HG02763 (cell line): ENCODE measurements at regions not wholly inside any gene's neighbourhood (a gene's known extent, or its start where the extent isn't known, plus 50 kb on each side); places are given as distances from the start of the nearest gene placed in this dataset.

Experiments
- ATAC-seq: cut with Tn5 transposase; IDR thresholded peaks from one replicate; pipeline ENCODE4 v1.9.1; 2021; ENCODE audit warnings: mild to moderate bottlenecking, moderate library complexity; ENCODE audit not compliant: unreplicated experiment

DNA sequence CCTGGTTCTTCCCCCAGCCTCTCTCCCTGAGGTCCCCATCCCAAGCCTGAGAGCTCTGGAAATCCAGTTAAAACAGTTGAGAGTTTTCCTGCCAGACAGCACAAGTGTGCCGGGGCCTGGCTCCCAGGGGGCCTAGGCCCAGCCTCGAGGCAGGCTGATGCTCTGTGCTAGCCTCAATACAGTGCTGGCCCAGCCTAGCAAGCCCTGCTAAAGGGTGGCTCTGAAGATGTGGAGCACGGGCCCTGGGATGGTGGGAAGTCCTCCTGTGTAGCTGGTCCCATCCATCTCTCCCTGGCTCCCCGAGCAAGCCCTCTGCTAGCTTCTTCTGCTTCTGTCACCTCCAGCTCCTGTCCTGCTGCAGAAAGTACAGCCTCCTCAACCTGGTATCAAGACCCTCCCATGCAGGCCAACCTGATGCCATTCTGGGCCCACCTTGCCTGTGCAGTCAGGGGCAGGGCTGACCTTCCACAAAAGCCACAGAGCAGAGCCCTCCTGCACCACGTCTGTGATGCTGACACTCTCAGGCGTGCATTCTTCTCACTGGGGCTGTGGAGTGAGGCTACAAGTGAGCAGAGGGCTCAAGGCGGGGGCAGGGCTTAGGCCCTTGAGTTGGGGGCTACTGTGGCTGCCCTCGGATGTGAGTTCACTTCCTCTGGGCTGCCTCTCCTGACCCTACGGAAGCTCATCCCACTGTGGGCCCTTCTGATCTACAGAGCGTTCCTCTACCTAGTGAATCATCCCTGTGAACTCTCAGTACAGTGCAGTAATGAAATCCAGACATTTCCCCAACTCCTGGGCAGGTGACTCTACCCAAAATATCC lies 60.1 kb upstream of the LAPTM4A start:
- no peak for ATAC-seq

DNA sequence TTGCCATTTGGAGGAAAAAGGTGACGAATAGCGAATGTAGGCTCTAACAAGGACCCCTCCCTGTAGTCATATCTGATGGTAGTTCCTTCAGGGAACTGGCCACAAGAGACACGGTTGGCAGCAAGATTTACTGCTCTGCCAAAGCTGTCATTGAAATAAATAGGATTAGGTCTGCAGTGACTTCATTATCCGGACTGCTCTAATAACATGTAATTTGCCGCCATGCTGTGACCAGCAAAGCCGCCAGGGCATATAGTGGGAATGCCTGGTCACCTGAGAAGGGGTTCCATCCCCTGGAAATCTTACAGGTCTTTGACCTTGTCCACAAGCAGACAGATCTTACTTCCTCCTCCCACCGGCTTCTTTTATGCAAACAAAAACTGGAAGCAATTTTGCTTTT lies 59.4 kb upstream of the LAPTM4A start:
- no peak for ATAC-seq

DNA sequence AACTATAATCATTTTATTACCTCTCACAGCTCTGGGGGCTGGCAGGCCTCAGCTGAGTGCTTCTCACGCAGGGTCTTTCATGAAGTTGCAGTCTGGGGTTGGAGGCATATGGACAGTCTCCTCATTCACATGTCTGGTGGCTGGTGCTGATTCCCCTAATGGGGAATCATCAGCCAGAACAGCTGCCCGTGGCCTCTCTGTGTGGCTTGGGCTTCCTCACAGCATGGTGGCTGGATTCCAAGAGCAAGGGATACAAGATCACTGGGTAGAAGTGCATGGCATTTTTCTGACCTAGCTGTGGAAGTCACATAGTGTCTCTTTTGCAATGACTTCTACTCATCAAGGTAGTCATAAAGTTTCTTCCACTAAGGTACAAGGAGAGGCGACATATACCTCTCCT lies 59.0 kb upstream of the LAPTM4A start:
- ATAC-seq, result no peak

DNA sequence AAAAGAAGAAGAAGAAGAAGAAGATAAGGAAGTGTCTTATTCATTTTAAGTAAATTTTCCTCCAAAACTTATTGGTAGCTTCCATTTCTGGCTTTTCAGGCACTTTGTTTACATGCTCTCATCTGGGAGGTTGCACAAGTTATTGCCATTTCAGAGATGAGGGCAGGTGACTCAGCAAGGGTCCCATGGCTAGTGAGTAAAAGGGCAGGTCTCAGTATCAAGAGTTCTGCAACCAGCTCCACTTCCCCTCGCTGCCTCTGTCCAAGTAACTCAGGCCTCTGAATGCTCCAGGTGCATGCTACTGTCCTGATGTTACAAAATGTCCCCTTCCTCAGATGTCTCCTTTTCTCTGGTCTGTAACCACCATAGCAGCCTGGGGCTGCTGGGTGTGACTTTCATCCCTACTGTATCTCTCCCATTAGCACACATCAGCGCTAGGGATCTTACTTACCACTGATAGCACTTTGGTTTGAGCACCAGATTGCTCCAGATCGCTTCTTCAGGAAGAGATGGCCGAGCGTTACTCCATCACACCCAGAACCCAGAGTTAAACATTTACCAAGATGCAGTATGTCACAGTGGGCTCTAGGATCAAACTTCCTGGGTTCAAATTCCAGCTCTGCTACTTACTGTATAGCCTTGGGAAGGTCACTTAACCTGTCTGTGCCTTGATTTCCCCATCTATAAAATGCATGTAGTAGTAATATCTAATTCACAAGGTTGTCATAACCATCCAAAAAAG lies 57.4 kb upstream of the LAPTM4A start:
- no peak for ATAC-seq

DNA sequence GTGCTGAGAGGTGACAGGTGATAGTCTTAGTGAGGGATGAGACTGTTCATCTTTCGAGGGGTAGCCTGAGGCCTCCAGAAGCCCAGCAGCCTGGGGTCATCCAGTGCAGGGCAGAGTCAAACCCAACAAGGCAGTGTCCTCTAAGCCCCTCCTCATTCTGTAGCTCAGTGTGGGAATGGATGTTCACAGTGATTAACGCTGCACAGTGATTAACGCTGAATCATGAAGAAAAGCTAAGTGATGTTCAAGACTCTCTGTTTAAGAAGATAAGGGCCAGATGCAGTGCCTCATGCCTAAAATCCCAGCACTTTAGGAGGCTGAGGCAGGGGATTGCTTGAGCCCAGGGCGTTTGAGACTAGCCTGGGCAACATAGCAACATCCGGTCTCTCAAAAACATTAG lies 56.3 kb upstream of the LAPTM4A start:
- ATAC-seq, result no peak

DNA sequence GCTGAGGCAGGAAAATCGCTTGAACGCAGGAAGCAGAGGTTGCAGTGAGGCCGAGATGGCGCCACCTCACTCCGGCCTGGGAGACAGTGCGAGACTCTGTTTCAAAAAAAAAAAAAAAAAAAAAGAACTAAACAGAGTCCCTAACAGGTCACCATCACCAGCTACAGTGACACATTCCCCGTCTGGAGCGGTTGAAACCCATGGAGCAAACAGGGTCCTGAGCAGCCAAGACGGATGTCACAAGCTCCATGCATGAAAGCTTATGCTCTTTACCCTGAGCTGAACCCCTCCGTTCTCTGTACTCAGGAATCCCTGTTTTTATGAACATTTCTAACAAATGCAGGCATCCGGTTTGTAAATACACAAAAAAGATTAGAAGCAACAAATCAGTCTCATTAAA lies 55.9 kb upstream of the LAPTM4A start:
- no peak for ATAC-seq

DNA sequence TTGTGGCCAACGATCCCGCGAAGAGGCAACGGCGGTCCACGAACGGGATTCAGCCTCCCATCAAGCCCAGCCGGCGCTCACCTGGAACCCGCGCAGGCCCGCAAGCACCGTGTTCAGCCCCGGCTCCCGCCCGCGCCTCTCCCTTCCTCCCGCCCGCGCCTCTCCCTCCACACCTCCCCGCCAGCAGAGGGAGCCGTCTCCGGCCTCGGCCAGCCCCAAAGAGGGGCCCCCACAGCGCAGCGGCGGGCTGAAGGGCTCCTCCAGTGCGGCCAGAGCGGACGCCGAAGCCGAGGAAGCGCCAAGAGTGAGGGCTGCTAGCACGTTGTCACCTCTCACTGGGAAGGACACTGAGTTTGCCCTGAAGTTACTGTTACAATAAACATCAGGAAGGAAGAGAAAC lies 55.3 kb upstream of the LAPTM4A start:
- ATAC-seq, result no peak

DNA sequence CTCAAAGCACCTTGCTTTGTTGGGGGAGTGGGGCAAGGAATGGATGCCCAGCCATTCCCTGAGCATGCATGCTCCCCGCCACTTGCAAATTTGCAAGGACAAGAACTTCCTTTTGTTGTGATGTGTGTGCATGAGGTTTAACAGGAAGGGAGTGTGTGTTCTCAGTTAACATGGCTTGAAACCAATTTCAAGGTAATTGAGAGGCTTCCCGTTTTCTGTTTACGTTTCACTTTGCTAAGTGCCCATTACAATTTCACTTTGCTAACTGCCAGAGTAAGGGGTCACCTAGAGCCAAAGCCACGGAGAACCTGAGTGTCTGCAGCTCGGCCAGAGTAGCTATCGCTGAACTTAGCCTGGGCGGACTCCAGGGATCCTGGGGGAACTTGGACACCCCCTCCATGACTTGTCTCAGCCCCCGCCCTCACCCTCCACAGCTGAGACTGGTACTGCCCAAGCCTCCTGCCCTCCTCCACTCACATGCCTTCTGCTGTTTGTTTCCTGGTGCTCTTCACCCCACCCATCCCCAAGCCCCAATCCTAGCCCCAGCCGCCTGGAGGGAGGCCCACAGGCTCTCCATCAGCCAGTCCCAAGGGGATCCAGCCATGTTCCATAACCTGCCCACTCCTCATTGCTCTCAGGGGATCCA lies 53.6 kb upstream of the LAPTM4A start:
- ATAC-seq, result no peak

DNA sequence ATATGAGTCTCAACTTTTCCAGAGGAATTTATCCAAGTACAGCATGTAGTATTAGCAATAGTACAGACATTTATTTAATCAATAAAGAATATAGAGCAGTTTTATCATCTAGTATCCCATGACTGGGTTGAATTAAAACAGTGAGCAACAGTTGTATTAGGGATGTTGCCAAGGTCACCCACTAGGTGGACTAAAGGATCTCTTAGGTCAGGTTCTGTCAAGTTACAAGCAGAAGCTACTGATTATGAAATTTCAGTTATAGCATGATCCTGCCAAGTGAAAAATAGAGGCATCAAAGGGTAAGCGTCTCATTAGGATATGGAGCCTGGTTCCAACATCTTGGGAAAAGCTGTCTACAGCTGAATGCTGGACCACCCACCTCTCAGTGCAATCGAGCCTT lies 52.1 kb upstream of the LAPTM4A start:
- ATAC-seq, result no peak
